ENCODE measurements at regions not wholly inside any gene's neighbourhood (a gene's known extent, or its start where the extent isn't known, plus 50 kb on each side); places are given as distances from the start of the nearest gene placed in this dataset.

DNA sequence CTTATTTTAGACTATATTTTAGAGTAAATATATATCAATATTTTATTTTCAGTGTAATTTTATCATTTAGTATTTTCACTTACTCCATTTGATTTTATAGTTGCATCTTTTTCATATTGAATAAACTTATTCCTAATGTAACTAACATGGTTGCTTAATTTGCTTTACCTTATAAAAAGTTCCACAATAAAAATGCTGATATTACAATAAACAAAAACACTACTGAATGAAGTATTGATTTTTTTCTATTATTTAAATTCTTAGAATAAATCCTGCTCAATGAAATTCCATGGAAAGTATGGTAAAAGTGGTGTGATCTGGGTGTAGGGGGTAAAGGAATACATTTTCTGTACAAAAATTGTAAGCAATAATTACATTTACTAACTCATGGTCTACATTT lies 2074.9 kb upstream of the C9orf72 start:
- TF ChIP-seq, protein P1, sequence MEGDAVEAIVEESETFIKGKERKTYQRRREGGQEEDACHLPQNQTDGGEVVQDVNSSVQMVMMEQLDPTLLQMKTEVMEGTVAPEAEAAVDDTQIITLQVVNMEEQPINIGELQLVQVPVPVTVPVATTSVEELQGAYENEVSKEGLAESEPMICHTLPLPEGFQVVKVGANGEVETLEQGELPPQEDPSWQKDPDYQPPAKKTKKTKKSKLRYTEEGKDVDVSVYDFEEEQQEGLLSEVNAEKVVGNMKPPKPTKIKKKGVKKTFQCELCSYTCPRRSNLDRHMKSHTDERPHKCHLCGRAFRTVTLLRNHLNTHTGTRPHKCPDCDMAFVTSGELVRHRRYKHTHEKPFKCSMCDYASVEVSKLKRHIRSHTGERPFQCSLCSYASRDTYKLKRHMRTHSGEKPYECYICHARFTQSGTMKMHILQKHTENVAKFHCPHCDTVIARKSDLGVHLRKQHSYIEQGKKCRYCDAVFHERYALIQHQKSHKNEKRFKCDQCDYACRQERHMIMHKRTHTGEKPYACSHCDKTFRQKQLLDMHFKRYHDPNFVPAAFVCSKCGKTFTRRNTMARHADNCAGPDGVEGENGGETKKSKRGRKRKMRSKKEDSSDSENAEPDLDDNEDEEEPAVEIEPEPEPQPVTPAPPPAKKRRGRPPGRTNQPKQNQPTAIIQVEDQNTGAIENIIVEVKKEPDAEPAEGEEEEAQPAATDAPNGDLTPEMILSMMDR (conservative IDR thresholded peaks at IDR 0.05; ENCODE audit: low read length), result no peak
- H3K4me3 ChIP-seq (ENCODE audit: low read length), result no peak overlapping the region
- DNase-seq (ENCODE audit: low read depth), result no peak

DNA sequence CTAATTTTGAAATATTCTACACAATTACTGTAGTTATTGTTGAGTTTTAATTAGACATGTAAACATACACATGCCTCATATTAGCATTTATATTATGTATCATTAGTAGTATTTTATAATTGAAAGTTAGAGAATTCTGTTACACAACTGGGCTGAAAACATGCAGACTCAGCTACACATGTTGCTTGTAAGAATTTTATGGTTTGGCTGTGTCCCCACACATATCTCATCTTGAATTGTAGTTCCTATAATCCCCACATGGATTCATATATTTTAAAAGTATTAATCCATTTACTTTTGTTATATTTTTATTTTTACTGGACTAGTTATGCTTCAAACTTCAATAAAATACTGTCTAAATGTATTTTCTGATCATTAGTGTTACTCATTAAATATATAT lies 2075.3 kb upstream of the C9orf72 start:
- no peak for DNase-seq (ENCODE audit: low read depth)
- H3K4me3 ChIP-seq (ENCODE audit: low read length), result no peak overlapping the region
- TF ChIP-seq, protein P1 (conservative IDR thresholded peaks at IDR 0.05; ENCODE audit: low read length), result no peak

DNA sequence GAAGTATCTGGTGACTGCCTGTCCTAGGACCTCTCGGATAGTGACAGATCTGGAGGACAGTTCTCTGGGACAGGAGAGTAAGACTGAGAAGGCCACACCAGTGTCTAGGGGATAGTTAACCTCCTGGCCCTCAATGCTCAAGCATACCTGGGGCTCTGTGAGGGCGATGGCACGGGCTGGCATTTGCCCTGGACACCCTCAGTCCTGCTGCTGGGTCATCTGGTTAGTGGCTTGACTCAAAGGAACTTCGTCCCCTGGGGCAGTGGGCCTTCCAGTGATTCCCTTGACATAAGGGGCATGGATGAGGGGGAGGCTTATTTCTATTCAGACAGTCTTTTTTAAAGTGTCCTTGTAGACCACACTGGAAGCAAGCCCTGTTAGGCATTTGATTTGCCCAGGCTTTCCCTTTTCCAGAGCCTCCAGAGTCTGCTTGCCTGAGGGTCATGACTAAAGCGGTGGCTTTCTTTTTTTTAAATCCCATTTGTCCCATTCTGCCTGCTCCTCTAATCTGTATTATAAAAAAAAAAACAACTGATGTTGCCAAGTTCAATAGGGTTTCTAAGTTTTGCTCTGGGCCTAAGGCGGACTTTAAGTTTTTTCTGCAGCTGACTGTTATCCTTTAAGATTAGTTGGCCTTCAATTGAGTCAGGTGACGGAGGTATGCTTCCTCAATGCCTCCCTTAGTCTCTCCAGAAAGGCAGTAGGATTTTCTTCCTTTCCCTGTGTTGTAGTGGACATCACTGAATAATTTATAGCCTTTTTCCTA lies 2083.5 kb upstream of the C9orf72 start:
- no peak for DNase-seq (ENCODE audit: low read depth)
- TF ChIP-seq, protein P1 (conservative IDR thresholded peaks at IDR 0.05; ENCODE audit: low read length), result no peak
- no peak overlapping the region for H3K4me3 ChIP-seq (ENCODE audit: low read length)

DNA sequence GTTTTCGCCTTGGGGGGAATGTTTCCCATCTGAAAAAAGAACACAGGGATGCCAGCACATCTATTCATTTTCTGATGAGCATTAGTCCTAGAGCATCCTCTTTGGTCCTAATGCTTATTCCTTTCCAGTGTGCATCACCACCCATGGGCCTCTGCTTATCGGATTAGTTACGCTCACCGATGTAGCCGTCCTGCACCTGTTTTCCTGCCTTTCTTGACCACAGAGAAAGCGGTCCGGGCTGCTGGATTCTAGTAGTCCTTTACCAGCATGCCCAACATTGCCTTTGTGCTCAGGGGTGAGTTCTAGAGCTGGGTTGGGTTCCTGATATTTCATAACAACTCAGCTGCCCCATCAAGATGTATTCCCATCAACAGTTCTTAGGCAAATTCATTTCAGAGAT lies 2084.5 kb upstream of the C9orf72 start:
- DNase-seq (ENCODE audit: low read depth), result no peak
- TF ChIP-seq, protein P1 (conservative IDR thresholded peaks at IDR 0.05; ENCODE audit: low read length), result no peak
- no peak overlapping the region for H3K4me3 ChIP-seq (ENCODE audit: low read length)

DNA sequence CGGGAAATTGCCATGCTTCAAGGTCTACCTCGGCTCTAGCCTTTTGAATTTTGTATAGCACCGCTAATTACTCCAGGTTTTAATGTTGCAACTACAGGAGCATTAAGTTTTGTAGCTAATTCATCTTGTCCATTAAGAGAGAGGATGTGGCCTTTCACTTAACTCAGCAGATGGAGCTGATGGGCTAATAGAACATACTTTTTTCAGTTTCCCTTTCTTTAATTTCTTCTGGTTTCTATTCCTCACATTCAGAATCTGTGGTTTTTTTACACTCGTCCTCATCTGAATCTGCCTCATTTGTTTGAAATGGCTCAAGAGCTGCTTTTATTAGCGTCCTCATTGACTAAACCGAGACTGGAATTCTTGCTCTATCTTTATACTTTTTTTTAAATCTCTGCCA lies 2085.7 kb upstream of the C9orf72 start:
- TF ChIP-seq, protein P1 (conservative IDR thresholded peaks at IDR 0.05; ENCODE audit: low read length), result no peak
- no peak for DNase-seq (ENCODE audit: low read depth)
- H3K4me3 ChIP-seq (ENCODE audit: low read length), result no peak overlapping the region

DNA sequence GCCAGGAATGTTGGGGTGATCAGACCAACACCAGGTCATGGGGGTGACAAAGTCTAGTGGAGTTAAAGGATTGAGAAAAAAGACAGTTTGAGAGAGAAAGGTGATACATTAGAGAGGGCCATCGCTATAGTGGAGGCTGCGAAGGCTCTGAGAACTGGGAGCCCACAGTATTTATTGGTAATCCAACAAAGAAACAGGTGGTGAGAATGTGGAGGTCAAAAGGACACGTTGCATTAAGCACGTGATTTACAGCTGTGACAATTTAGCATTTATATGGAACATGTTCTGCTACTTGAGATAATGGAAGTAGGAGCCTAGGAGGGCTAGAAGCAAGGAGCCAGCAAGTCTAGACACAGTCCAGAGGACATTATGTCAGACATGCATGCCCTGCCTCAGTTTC lies 2086.5 kb upstream of the C9orf72 start:
- no peak overlapping the region for H3K4me3 ChIP-seq (ENCODE audit: low read length)
- no peak for DNase-seq (ENCODE audit: low read depth)
- TF ChIP-seq, protein P1 (conservative IDR thresholded peaks at IDR 0.05; ENCODE audit: low read length), result no peak

DNA sequence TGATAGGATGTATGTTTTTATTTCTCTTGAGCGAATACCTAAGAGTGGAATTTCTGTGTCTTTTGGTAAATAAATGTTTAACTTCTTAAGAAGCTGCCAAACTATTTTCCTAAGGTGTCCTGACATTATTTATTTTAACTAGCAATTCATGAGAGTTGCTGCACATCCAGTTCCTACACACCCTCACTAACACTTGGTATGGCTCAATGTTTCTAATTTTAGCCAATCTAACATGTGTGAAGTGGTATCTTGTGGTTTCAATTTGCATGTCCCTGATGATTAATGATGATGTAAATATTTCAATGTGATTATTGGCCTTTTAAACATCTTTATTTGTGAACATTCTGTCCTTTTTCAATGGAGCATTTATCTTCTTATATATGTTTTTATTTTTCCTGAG lies 2095.5 kb upstream of the C9orf72 start:
- no peak overlapping the region for H3K4me3 ChIP-seq (ENCODE audit: low read length)
- no peak for DNase-seq (ENCODE audit: low read depth)
- TF ChIP-seq, protein P1 (conservative IDR thresholded peaks at IDR 0.05; ENCODE audit: low read length), result no peak

Measured in AG10803 (cell line).